ENCODE measurements at regions not wholly inside any gene's neighbourhood (a gene's known extent, or its start where the extent isn't known, plus 50 kb on each side); places are given as distances from the start of the nearest gene placed in this dataset.
"Not testable (repeated sequence)": the region's sequence is repeated elsewhere in the genome, so short reads cannot be mapped to it uniquely, and the experiment has no call there.

DNA sequence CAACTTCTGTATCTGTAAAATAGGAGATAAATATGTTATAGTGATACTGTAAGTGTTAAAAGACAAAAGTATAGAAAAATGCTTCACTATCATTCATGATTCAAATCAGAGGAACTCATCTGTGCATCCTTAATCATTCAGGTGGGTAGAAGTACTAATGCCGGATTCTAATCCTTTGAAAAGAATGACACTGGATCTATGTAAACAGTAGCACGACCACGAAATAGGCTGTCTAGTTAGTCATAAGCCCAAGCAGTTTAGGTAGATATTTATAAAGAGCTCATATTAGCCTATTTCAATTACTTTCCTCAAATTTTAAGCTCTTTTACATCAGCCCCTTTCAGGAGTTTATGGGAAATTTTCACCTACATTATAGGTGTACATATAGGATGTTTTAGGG lies 437.9 kb downstream of the SOX2 start:
- Histone ChIP-seq H3K36me3 (ENCODE audit: insufficient read depth, low read length) (no peaks in the 10 kb centered on the region), H3K4me3 (ENCODE audit: low read depth, low read length, poor library complexity, severe bottlenecking) (no peak overlapping the region), H3K79me2 (ENCODE audit: insufficient read depth, low read depth, low read length) (no peaks in the 10 kb centered on the region), H3K4me2 (ENCODE audit: low read length) (no peak overlapping the region), H2AFZ (ENCODE audit: low read length) (no peak overlapping the region; the same call in 1 of the 2 replicates), H3K4me1 (ENCODE audit: insufficient read depth, low read length, poor library complexity, severe bottlenecking) (no peaks in the 10 kb centered on the region), H4K20me1 (ENCODE audit: insufficient read depth, low read length) (no peaks in the 10 kb centered on the region), H3K9me3 (ENCODE audit: low read length) (no peaks in the 10 kb centered on the region; the same call in 1 of the 2 replicates), H3K27ac (ENCODE audit: low read depth, low read length, poor library complexity, severe bottlenecking) (no peak overlapping the region), H3K9me2 (ENCODE audit: insufficient read depth, low read length) (no peaks in the 10 kb centered on the region)
- CTCF ChIA-PET (ENCODE audit: unreplicated experiment): no interaction called here
- DNase-seq (ENCODE audit: low spot score): no peak
- BruUV-seq (replicated peaks): no TSS peak
- TF ChIP-seq, protein P1, sequence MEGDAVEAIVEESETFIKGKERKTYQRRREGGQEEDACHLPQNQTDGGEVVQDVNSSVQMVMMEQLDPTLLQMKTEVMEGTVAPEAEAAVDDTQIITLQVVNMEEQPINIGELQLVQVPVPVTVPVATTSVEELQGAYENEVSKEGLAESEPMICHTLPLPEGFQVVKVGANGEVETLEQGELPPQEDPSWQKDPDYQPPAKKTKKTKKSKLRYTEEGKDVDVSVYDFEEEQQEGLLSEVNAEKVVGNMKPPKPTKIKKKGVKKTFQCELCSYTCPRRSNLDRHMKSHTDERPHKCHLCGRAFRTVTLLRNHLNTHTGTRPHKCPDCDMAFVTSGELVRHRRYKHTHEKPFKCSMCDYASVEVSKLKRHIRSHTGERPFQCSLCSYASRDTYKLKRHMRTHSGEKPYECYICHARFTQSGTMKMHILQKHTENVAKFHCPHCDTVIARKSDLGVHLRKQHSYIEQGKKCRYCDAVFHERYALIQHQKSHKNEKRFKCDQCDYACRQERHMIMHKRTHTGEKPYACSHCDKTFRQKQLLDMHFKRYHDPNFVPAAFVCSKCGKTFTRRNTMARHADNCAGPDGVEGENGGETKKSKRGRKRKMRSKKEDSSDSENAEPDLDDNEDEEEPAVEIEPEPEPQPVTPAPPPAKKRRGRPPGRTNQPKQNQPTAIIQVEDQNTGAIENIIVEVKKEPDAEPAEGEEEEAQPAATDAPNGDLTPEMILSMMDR (conservative IDR thresholded peaks at IDR 0.05; ENCODE audit: low read length): no peak
- no peak for TF ChIP-seq EZH2phosphoT487 (IDR thresholded peaks at IDR 0.05; ENCODE audit: borderline replicate concordance, low read depth, low read length)
- POLR2A ChIA-PET: no interaction called here
- intact Hi-C loops (cut with micrococcal nuclease; ENCODE audit: unreplicated experiment): no loop called here

DNA sequence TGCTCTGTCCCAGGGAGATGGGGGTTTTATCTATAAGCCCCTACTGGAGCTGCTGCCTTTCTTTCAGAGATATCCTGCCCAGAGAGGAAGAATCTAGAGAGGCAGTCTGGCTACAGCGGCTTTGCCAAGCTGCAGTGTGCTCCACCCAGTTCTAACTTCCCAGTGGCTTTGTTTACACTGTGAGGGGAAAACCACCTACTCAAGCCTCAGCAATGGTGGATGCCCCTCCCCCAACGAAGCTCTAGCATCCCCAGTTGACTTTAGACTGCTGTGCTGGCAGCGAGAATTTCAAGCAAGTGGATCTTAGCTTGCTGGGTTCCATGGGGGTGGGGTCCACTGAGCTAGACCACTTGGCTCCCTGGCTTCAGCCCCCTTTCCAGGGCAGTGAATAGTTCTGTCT lies 444.6 kb downstream of the SOX2 start:
- DNase-seq (ENCODE audit: low spot score); H3K79me2 ChIP-seq (ENCODE audit: insufficient read depth, low read depth, low read length); H3K27ac ChIP-seq (ENCODE audit: low read depth, low read length, poor library complexity, severe bottlenecking); H3K9me3 ChIP-seq (ENCODE audit: low read length); CTCF ChIA-PET (ENCODE audit: unreplicated experiment); BruUV-seq (replicated peaks); intact Hi-C loops (cut with micrococcal nuclease; ENCODE audit: unreplicated experiment); H3K4me3 ChIP-seq (ENCODE audit: low read depth, low read length, poor library complexity, severe bottlenecking); H4K20me1 ChIP-seq (ENCODE audit: insufficient read depth, low read length); POLR2A ChIA-PET; H3K4me2 ChIP-seq (ENCODE audit: low read length); H2AFZ ChIP-seq (ENCODE audit: low read length); H3K36me3 ChIP-seq (ENCODE audit: insufficient read depth, low read length); H3K9me2 ChIP-seq (ENCODE audit: insufficient read depth, low read length); H3K4me1 ChIP-seq (ENCODE audit: insufficient read depth, low read length, poor library complexity, severe bottlenecking): not testable (repeated sequence)

DNA sequence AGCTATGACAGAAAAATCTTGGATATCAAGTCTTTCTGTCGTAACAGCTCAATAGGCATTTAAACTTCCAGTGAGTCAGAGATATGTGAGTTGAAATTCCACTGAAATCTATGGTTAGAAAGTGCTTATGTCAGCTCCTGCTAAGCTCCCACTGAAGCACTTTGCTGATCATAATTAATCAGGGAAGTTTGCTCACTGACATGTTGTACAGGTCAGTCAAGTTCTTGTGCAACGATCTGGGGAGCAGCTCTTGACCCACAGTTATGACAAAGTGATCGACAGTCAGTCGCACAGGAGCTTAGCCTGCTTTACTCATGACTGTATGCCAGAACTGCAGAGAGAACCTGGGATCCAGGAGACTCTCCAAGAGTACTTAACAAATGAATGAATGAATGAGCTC lies 453.5 kb downstream of the SOX2 start:
- H3K9me2 ChIP-seq (ENCODE audit: insufficient read depth, low read length): no peaks in the 10 kb centered on the region
- H3K9me3 ChIP-seq (ENCODE audit: low read length): no peaks in the 10 kb centered on the region
- H3K27ac ChIP-seq (ENCODE audit: low read depth, low read length, poor library complexity, severe bottlenecking): no peak overlapping the region
- no peaks in the 10 kb centered on the region for H3K79me2 ChIP-seq (ENCODE audit: insufficient read depth, low read depth, low read length)
- BruUV-seq (replicated peaks): no TSS peak
- H3K4me1 ChIP-seq (ENCODE audit: insufficient read depth, low read length, poor library complexity, severe bottlenecking): no peaks in the 10 kb centered on the region
- no peak overlapping the region for H3K4me3 ChIP-seq (ENCODE audit: low read depth, low read length, poor library complexity, severe bottlenecking)
- no peak overlapping the region for H3K4me2 ChIP-seq (ENCODE audit: low read length)
- TF ChIP-seq, protein P1 (conservative IDR thresholded peaks at IDR 0.05; ENCODE audit: low read length): no peak
- no peak for TF ChIP-seq EZH2phosphoT487 (IDR thresholded peaks at IDR 0.05; ENCODE audit: borderline replicate concordance, low read depth, low read length)
- no peaks in the 10 kb centered on the region for H3K36me3 ChIP-seq (ENCODE audit: insufficient read depth, low read length)
- DNase-seq (ENCODE audit: low spot score): no peak
- no peak overlapping the region for H2AFZ ChIP-seq (ENCODE audit: low read length)
- CTCF ChIA-PET (ENCODE audit: unreplicated experiment): no interaction called here
- no peaks in the 10 kb centered on the region for H4K20me1 ChIP-seq (ENCODE audit: insufficient read depth, low read length)
- intact Hi-C loops (cut with micrococcal nuclease; ENCODE audit: unreplicated experiment): no loop called here
- POLR2A ChIA-PET: interaction anchor here (1.0 to 1.7 kb wide), 3 partner anchors 11 to 22 kb away, joined by 5 to 7 read pairs (median 6); no protein-coding TSS in a partner anchor
